ENCODE measurements at regions not wholly inside any gene's neighbourhood (a gene's known extent, or its start where the extent isn't known, plus 50 kb on each side); places are given as distances from the start of the nearest gene placed in this dataset.

DNA sequence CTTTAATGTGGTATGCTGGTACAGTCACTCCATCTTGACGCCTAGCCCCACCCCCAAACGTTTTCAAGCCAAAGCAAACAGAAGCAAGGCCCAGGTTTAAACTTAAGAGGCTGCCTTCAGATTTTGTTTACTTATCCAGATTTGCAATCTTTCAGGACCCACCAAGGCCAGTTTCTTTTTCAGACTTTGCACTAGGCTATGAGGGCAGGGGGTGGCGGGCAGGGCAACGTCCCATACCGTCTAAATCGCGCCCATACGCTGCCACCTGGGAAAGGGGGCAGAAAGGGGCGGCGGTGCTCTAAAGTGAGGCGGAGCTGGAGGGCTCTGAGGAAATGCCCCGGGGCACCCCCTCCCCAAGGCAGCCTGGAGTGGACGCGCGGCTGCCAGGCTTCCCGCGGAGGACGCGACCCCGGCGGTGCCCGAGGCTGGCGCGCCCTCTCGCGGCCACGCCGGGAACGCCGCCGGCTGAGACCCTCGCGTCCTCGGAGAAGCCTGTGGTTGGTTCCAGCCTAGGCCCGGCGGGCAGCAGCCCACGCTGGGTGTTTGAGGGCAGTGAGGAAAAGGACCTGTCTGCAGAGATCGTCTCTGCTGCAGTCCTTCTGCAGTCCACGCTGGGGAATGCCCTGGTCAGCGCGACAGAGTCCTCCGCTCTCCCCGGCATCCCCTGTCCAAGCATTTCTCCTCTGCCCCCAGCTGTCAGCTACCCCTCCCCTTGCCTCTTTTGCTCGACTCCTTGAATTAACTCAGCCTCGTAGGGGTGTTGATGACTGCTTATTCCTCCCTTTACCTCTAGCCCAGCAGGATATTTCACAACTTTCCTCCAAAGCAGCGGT, 93.7 kb upstream of the PRNP start:
- no peaks in the 10 kb centered on the region for H3K36me3 ChIP-seq
- peak; percentile 67 to 86 for DNase-seq
- intact Hi-C loops (cut with DNase I; ENCODE audit: low total_unique reads): loop anchor here (10.0 kb wide), 1 partner anchor 478 kb away; no protein-coding TSS in a partner anchor
- TF ChIP-seq CTCF (IDR thresholded peaks at IDR 0.05): peak in 5 of 7 experiments; percentile 49 to 95 (median 94)
- TF ChIP-seq POLR2A (IDR thresholded peaks at IDR 0.05): no peak
- H3K27me3 ChIP-seq: no peaks in the 10 kb centered on the region
- WGBS, 5 donors: 4 to 22% (median 6%) methylated on average over 10 to 46 of the region's 46 CpGs
- peaks cover 12 to 20% (median 16%) of the 10 kb centered on the region in 4 donors for H3K4me1 ChIP-seq
- no peaks in the 10 kb centered on the region for H3K9me3 ChIP-seq
- peak overlapping the region in 4 of 5 donors; percentile 12 to 70 (median 44) for H3K27ac ChIP-seq
- H3K4me3 ChIP-seq: peak overlapping the region; percentile 36 to 46 (median 45)

DNA sequence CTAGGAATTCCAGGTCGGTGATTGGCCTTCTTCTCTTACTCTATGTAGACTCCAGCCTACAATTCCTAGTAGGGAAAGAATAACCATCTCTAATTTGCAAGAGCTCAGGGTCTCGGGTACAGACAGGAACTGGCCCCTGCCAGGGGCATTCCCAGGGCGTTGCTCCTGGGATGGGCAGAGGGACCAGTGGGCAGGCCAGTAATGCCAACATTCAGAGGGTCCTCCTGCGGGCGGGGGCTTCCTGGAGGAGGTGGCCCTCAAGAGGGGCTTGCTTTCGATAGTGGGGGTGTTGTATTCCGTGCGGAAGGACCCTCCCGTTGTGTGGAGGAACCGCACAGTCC, 94.3 kb upstream of the PRNP start:
- H3K9me3 ChIP-seq: no peaks in the 10 kb centered on the region
- TF ChIP-seq POLR2AphosphoS5 (IDR thresholded peaks at IDR 0.05) (no peak), CTCF (IDR thresholded peaks at IDR 0.05) (no peak), EP300 (IDR thresholded peaks at IDR 0.05) (no peak), POLR2A (IDR thresholded peaks at IDR 0.05) (no peak)
- peak overlapping the region in 2 of 5 donors; percentile 12 to 70 for H3K27ac ChIP-seq
- intact Hi-C loops (cut with DNase I; ENCODE audit: low total_unique reads): loop anchor here (10.0 kb wide), 1 partner anchor 477 kb away; no protein-coding TSS in a partner anchor
- no peak for DNase-seq
- no peaks in the 10 kb centered on the region for H3K27me3 ChIP-seq
- WGBS, 5 donors: 27 to 47% (median 32%) methylated on average over 9 to 10 of the region's 10 CpGs
- no peaks in the 10 kb centered on the region for H3K36me3 ChIP-seq
- H3K4me3 ChIP-seq: peak overlapping the region in 1 of 4 donors; percentile 46
- H3K4me1 ChIP-seq: peaks cover 12 to 20% (median 16%) of the 10 kb centered on the region in 4 donors

DNA sequence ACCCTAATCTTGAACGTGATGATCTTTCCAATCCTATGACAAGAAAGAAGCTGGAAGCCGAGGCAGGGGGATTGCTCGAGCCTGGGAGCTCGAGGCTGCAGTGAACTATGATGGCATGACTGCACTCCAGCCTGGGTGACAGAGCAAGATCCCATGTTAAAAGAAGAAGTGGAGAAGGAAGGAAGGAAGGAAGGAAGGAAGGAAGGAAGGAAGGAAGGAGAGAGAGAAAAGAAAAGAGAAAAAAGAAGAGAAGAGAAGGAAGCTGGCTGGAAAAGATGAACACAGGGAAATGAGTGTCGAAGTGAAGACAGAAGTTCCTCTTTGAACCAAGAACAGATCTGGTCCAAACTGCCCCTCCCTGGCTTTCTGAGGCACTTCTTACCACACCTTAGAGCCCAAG, 100.5 kb upstream of the PRNP start:
- Histone ChIP-seq H3K27ac (no peak overlapping the region), H3K4me1 (no peaks in the 10 kb centered on the region), H3K4me3 (no peak overlapping the region), H3K27me3 (no peaks in the 10 kb centered on the region), H3K36me3 (no peaks in the 10 kb centered on the region), H3K9me3 (no peaks in the 10 kb centered on the region)
- intact Hi-C loops (cut with DNase I; ENCODE audit: low total_unique reads): no loop called here
- TF ChIP-seq POLR2A (IDR thresholded peaks at IDR 0.05): no peak
- TF ChIP-seq CTCF (IDR thresholded peaks at IDR 0.05): no peak
- no peak for TF ChIP-seq EP300 (IDR thresholded peaks at IDR 0.05)
- TF ChIP-seq POLR2AphosphoS5 (IDR thresholded peaks at IDR 0.05): no peak
- WGBS, 5 donors: 60 to 80% (median 73%) methylated on average over 5 of the region's 5 CpGs
- no peak for DNase-seq

DNA sequence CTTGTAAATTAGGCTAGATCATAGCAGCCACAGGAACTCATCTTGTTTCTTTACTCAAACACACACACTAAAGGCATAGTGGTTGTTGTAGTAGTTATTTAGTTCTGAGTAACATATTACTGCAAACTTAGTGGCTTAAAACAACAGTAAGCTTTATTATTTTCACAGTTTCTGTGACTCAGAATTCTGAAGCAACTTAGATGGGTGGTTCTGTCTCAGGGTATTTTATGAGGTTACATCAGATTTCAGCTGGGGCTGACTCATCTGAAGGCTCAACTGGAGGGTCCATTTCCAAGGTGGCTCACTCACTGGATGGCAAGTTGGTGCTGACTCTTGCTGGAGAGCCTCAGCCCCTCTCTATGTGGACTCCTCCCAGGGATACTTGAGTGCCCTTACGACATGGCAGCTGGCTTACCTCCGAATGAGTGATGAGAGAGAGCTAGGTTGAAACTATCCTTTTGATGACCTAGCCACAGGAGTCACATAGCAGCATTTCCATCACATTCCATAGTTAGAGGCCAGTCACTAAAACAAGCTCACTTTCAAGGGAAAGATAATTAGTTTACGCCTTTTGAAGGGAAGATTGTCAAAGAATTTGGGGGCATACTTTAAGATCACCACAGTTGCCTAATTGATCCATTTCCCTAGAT, 101.0 kb upstream of the PRNP start:
- TF ChIP-seq POLR2A (IDR thresholded peaks at IDR 0.05) (no peak), EP300 (IDR thresholded peaks at IDR 0.05) (no peak), CTCF (IDR thresholded peaks at IDR 0.05) (no peak), POLR2AphosphoS5 (IDR thresholded peaks at IDR 0.05) (no peak)
- Histone ChIP-seq H3K4me3 (no peak overlapping the region), H3K27ac (no peak overlapping the region), H3K9me3 (no peaks in the 10 kb centered on the region), H3K27me3 (no peaks in the 10 kb centered on the region), H3K4me1 (no peaks in the 10 kb centered on the region), H3K36me3 (no peaks in the 10 kb centered on the region)
- 74 to 89% (median 82%) methylated on average over 2 to 3 of the region's 3 CpGs for WGBS, 5 donors
- no peak for DNase-seq
- intact Hi-C loops (cut with DNase I; ENCODE audit: low total_unique reads): no loop called here
